ENCODE measurements at regions not wholly inside any gene's neighbourhood (a gene's known extent, or its start where the extent isn't known, plus 50 kb on each side); places are given as distances from the start of the nearest gene placed in this dataset.

- CTCF ChIA-PET = no interaction called here
- H2BK15ac ChIP-seq (ENCODE audit: low read depth, low read length) = no peak overlapping the region
- H3K23ac ChIP-seq (ENCODE audit: low read depth, low read length) = no peak overlapping the region
- POLR2A ChIA-PET (ENCODE audit: unreplicated experiment) = no interaction called here
- TF ChIP-seq, protein P1, sequence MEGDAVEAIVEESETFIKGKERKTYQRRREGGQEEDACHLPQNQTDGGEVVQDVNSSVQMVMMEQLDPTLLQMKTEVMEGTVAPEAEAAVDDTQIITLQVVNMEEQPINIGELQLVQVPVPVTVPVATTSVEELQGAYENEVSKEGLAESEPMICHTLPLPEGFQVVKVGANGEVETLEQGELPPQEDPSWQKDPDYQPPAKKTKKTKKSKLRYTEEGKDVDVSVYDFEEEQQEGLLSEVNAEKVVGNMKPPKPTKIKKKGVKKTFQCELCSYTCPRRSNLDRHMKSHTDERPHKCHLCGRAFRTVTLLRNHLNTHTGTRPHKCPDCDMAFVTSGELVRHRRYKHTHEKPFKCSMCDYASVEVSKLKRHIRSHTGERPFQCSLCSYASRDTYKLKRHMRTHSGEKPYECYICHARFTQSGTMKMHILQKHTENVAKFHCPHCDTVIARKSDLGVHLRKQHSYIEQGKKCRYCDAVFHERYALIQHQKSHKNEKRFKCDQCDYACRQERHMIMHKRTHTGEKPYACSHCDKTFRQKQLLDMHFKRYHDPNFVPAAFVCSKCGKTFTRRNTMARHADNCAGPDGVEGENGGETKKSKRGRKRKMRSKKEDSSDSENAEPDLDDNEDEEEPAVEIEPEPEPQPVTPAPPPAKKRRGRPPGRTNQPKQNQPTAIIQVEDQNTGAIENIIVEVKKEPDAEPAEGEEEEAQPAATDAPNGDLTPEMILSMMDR (conservative IDR thresholded peaks at IDR 0.05; ENCODE audit: low read depth, low read length) = no peak
- no peak for TF ChIP-seq FOS (IDR thresholded peaks at IDR 0.05; ENCODE audit: low read depth, low read length)
- H3K14ac ChIP-seq (replicated peaks; ENCODE audit: low read depth, low read length) = no peak overlapping the region
- intact Hi-C loops (cut with micrococcal nuclease) (no loop called here), in situ Hi-C loops (cut with MboI; ENCODE audit: low sequenced_read_pairs) (no loop called here), dilution Hi-C loops (cut with HindIII; ENCODE audit: low sequenced_read_pairs, unreplicated experiment) (no loop called here)
- no peak overlapping the region for H3K56ac ChIP-seq (ENCODE audit: extremely low read depth, insufficient read depth, low read length)
- no peaks in the 10 kb centered on the region for H3K36me3 ChIP-seq (ENCODE audit: control insufficient read depth, insufficient read depth, low read length)
- no peak overlapping the region for H2AFZ ChIP-seq (replicated peaks; ENCODE audit: low read length, poor library complexity)
- H2AK9ac ChIP-seq (replicated peaks; ENCODE audit: low read depth, low read length, poor library complexity) = no peak overlapping the region
- no peak for ATAC-seq (ENCODE audit: low read depth)
- H3K9ac ChIP-seq (ENCODE audit: low read depth, low read length) = no peak overlapping the region
- no peak overlapping the region for H2BK20ac ChIP-seq (ENCODE audit: low read depth, low read length)
- no peak overlapping the region for H3K27ac ChIP-seq (ENCODE audit: insufficient read depth, low read length)
- H4K5ac ChIP-seq (ENCODE audit: low read depth, low read length) = no peak overlapping the region
- no peak overlapping the region for H3K4me3 ChIP-seq (ENCODE audit: insufficient read depth, low read depth, low read length)
- H4K91ac ChIP-seq (ENCODE audit: insufficient read depth, low read depth, low read length) = no peak overlapping the region
- H2BK120ac ChIP-seq (ENCODE audit: low read depth, low read length) = no peak overlapping the region
- H2AK5ac ChIP-seq (ENCODE audit: low read depth, low read length) = no peak overlapping the region
- no peak overlapping the region for H4K8ac ChIP-seq (ENCODE audit: low read depth in 2 of 2, low read length in 2 of 2)
- H4K20me1 ChIP-seq (ENCODE audit: insufficient read depth, low read length) = no peaks in the 10 kb centered on the region
- H3K9me3 ChIP-seq (ENCODE audit: control insufficient read depth, insufficient read depth, low read length) = peaks cover 33% of the 10 kb centered on the region
- H2BK5ac ChIP-seq (ENCODE audit: low read depth, low read length, poor library complexity, severe bottlenecking) = no peak overlapping the region
- no peak overlapping the region for H3K4me2 ChIP-seq (ENCODE audit: low read depth, low read length)
- BruUV-seq (replicated peaks) = no TSS peak
- no peak overlapping the region for H3K18ac ChIP-seq (ENCODE audit: low read depth, low read length)
- no CpG with 5 or more reads among the region's 5 CpGs for WGBS, 2 experiments (ENCODE audit: extremely low coverage in 2 of 2, insufficient read length in 1 of 2)
- no peak for DNase-seq
- no peaks in the 10 kb centered on the region for H3K4me1 ChIP-seq (ENCODE audit: control insufficient read depth, insufficient read depth, low read length)
- H3K4ac ChIP-seq (ENCODE audit: low read depth, low read length) = no peak overlapping the region
- H3K27me3 ChIP-seq (ENCODE audit: control insufficient read depth, insufficient read depth, low read length) = no peaks in the 10 kb centered on the region
- H3K9me1 ChIP-seq (ENCODE audit: insufficient read depth, low read length) = no peaks in the 10 kb centered on the region
- H3K79me1 ChIP-seq (ENCODE audit: low read depth in 1 of 2, low read length in 2 of 2) = no peaks in the 10 kb centered on the region
These were observed 158.4 kb upstream of the BACE2 start for GRCh38 chr21:41009398-41010100.
